Tibial artery (tissue), 4 donors: ENCODE measurements at regions not wholly inside any gene's neighbourhood (a gene's known extent, or its start where the extent isn't known, plus 50 kb on each side); places are given as distances from the start of the nearest gene placed in this dataset.

ENCODE experiments used
- DNase-seq, 2 donors: peaks; one replicate each; pipeline ENCODE4 v3.0.0-alpha.2; 2019
- H3K27ac ChIP-seq, 2 donors: fragments of 200-600 bp; sonication (generic) in 1 of 2; 1 replicate in 1 of 2; 2 replicates in 1 of 2; pipeline ENCODE4 v1.5.1; 2018 to 2019; ENCODE audit warnings: mild to moderate bottlenecking in 1 of 2
- H3K27me3 ChIP-seq, 2 donors: fragments of 200-600 bp; sonication (generic) in 1 of 2; one replicate each; pipeline versions ENCODE4 v1.5.1 to v1.6.0; 2016 to 2019
- H3K36me3 ChIP-seq, 3 donors: fragments of 200-600 bp; sonication (generic) in 2 of 3; one replicate each; pipeline ENCODE4 v1.5.1; 2016 to 2019; ENCODE audit warnings: mild to moderate bottlenecking in 2 of 3
- H3K4me1 ChIP-seq, 4 donors: fragments of 200-600 bp; sonication (generic) in 2 of 4; 1 replicate in 3 of 4; 2 replicates in 1 of 4; pipeline ENCODE4 v1.5.1; 2016 to 2019
- H3K4me3 ChIP-seq, 2 donors: fragments of 200-600 bp; sonication (generic) in 1 of 2; 1 replicate in 1 of 2; 2 replicates in 1 of 2; pipeline ENCODE4 v1.5.1; 2018 to 2019; ENCODE audit warnings: mild to moderate bottlenecking in 2 of 2
- H3K9me3 ChIP-seq, 3 donors: fragments of 200-600 bp; sonication (generic) in 1 of 3; one replicate each; pipeline ENCODE4 v1.5.1; 2016 to 2019
- CTCF ChIP-seq, 2 experiments: fragments of 200-600 bp in 1 of 2; fragments of 450-650 bp in 1 of 2; IDR thresholded peaks; one replicate each; pipeline ENCODE4 v1.5.1; 2017 to 2019; ENCODE audit warnings: antibody characterized with exemption in 2 of 2, mild to moderate bottlenecking in 1 of 2, moderate library complexity in 1 of 2
- intact Hi-C: fragments of 100-400 bp; cut with DNase I; formaldehyde crosslinking; loops from one replicate; pipeline ENCODE4 v1.15.0; 2023; ENCODE audit warnings: low total_unique reads

GRCh38 chr21:28106370-28106890 is 886.2 kb downstream of the LTN1 start:
- DNase-seq, result no peak
- intact Hi-C loops, result no loop called here
- Histone ChIP-seq H3K27me3 (no peaks in the 10 kb centered on the region), H3K4me3 (no peak overlapping the region), H3K27ac (no peak overlapping the region), H3K36me3 (no peaks in the 10 kb centered on the region), H3K4me1 (peaks cover 0 to 6% (median 0%) of the 10 kb centered on the region in 4 donors), H3K9me3 (peaks cover 0 to 3% (median 0%) of the 10 kb centered on the region in 3 donors)
- no peak for TF ChIP-seq CTCF (IDR thresholded peaks at IDR 0.05)

- H3K4me1 ChIP-seq, result no peaks in the 10 kb centered on the region
- H3K27ac ChIP-seq, result no peak overlapping the region
- H3K4me3 ChIP-seq, result no peak overlapping the region
- no peak for TF ChIP-seq CTCF (IDR thresholded peaks at IDR 0.05)
- no peaks in the 10 kb centered on the region for H3K9me3 ChIP-seq
- H3K27me3 ChIP-seq, result no peaks in the 10 kb centered on the region
- no peak for DNase-seq
- H3K36me3 ChIP-seq, result no peaks in the 10 kb centered on the region
- intact Hi-C loops, result no loop called here
Measured at GRCh38 chr21:28104346-28104745, 888.3 kb downstream of the LTN1 start.

- Histone ChIP-seq H3K4me1 (no peaks in the 10 kb centered on the region), H3K27me3 (no peaks in the 10 kb centered on the region), H3K27ac (no peak overlapping the region), H3K9me3 (no peaks in the 10 kb centered on the region), H3K4me3 (no peak overlapping the region), H3K36me3 (no peaks in the 10 kb centered on the region)
- no peak for DNase-seq
- no peak for TF ChIP-seq CTCF (IDR thresholded peaks at IDR 0.05)
- intact Hi-C loops, result no loop called here
Measured at GRCh38 chr21:28100366-28100765, 892.3 kb downstream of the LTN1 start.

GRCh38 chr21:28099001-28099705 is 893.5 kb downstream of the LTN1 start:
- TF ChIP-seq CTCF (IDR thresholded peaks at IDR 0.05), result no peak
- Histone ChIP-seq H3K9me3 (no peaks in the 10 kb centered on the region), H3K36me3 (no peaks in the 10 kb centered on the region), H3K27me3 (no peaks in the 10 kb centered on the region), H3K4me1 (no peaks in the 10 kb centered on the region), H3K4me3 (no peak overlapping the region), H3K27ac (no peak overlapping the region)
- intact Hi-C loops, result no loop called here
- DNase-seq, result no peak

GRCh38 chr21:28091466-28091865 is 901.2 kb downstream of the LTN1 start:
- no peak for TF ChIP-seq CTCF (IDR thresholded peaks at IDR 0.05)
- DNase-seq, result no peak
- no peaks in the 10 kb centered on the region for H3K9me3 ChIP-seq
- no peaks in the 10 kb centered on the region for H3K36me3 ChIP-seq
- intact Hi-C loops, result no loop called here
- H3K27ac ChIP-seq, result no peak overlapping the region
- no peaks in the 10 kb centered on the region for H3K27me3 ChIP-seq
- H3K4me1 ChIP-seq, result no peaks in the 10 kb centered on the region
- no peak overlapping the region for H3K4me3 ChIP-seq
